ENCODE measurements at regions not wholly inside any gene's neighbourhood (a gene's known extent, or its start where the extent isn't known, plus 50 kb on each side); places are given as distances from the start of the nearest gene placed in this dataset.
A peak's percentile ranks its signal among the peaks of the same experiment; 100 is the strongest.

- TF ChIP-seq MIER3 (CRISPR knock-in tag; IDR thresholded peaks at IDR 0.05; ENCODE audit: borderline replicate concordance) (peak; percentile 95), GABPA (IDR thresholded peaks at IDR 0.05; ENCODE audit: low read depth, low read length) (no peak), GABPA (CRISPR knock-in tag; IDR thresholded peaks at IDR 0.05; ENCODE audit: low read depth) (peak; percentile 53; the same call in 1 of the 2 replicates), FOXO1 (CRISPR knock-in tag; IDR thresholded peaks at IDR 0.05) (peak; percentile 95), ISL2 (CRISPR knock-in tag; IDR thresholded peaks at IDR 0.05) (peak; percentile 97), ONECUT2 (CRISPR knock-in tag; IDR thresholded peaks at IDR 0.05) (0 out of 2 replicates have a peak, but pooled peaks have one; percentile 20), PITX1 (CRISPR knock-in tag; IDR thresholded peaks at IDR 0.05) (peak; percentile 74), ZNF205 (CRISPR knock-in tag; IDR thresholded peaks at IDR 0.05) (0 out of 2 replicates have a peak, but pooled peaks have one; percentile 52), ZNF331 (CRISPR knock-in tag; IDR thresholded peaks at IDR 0.05) (peak; percentile 76; the same call in 1 of the 2 replicates), EHMT2 (IDR thresholded peaks at IDR 0.05; ENCODE audit: borderline replicate concordance, low read depth, low read length) (peak; percentile 75; the same call in 1 of the 2 replicates), AKNA (CRISPR knock-in tag; IDR thresholded peaks at IDR 0.05; ENCODE audit: borderline replicate concordance) (no peak), SKIL (CRISPR knock-in tag; IDR thresholded peaks at IDR 0.05; ENCODE audit: borderline replicate concordance) (peak; percentile 84; the same call in 1 of the 2 replicates), ZNF644 (CRISPR knock-in tag; IDR thresholded peaks at IDR 0.05; ENCODE audit: low read depth) (peak; percentile 96), FOXP4 (CRISPR knock-in tag; IDR thresholded peaks at IDR 0.05) (peak; percentile 96), KAT7 (CRISPR knock-in tag; IDR thresholded peaks at IDR 0.05; ENCODE audit: borderline replicate concordance) (peak; percentile 84; the same call in 1 of the 2 replicates), NCOR1 (IDR thresholded peaks at IDR 0.05; ENCODE audit: borderline replicate concordance, low read length) (peak; percentile 71; the same call in 1 of the 2 replicates), ZNF354B (CRISPR knock-in tag; IDR thresholded peaks at IDR 0.05) (no peak), ZNF572 (CRISPR knock-in tag; IDR thresholded peaks at IDR 0.05) (no peak), HOMEZ (CRISPR knock-in tag; IDR thresholded peaks at IDR 0.05; ENCODE audit: low read depth) (peak; percentile 92)
Observed at GRCh38 chr5:143547342-143547741, 143.9 kb upstream of the NR3C1 start (continued).

Data from HepG2 (cell line).